ENCODE measurements at regions not wholly inside any gene's neighbourhood (a gene's known extent, or its start where the extent isn't known, plus 50 kb on each side); places are given as distances from the start of the nearest gene placed in this dataset.

GRCh38 chr3:168617658-168618057, 521.9 kb upstream of the GOLIM4 start:
- TF ChIP-seq GTF3A (CRISPR knock-in tag; conservative IDR thresholded peaks at IDR 0.05), result no peak
- no peak for TF ChIP-seq CEBPZ (IDR thresholded peaks at IDR 0.05; ENCODE audit: low read length)
- no peak for TF ChIP-seq SUZ12 (IDR thresholded peaks at IDR 0.05; ENCODE audit: low read depth, low read length)
- no peak for TF ChIP-seq EP300 (IDR thresholded peaks at IDR 0.05; ENCODE audit: low read depth in 2 of 2, low read length in 2 of 2)
- TF ChIP-seq EP300 (CRISPR knock-in tag; IDR thresholded peaks at IDR 0.05; ENCODE audit: borderline replicate concordance), result no peak
- TF ChIP-seq ZMYM3 (CRISPR knock-in tag; IDR thresholded peaks at IDR 0.05), result no peak
- TF ChIP-seq YEATS4 (CRISPR knock-in tag; IDR thresholded peaks at IDR 0.05; ENCODE audit: borderline replicate concordance), result no peak
- TF ChIP-seq CTCF (CRISPR knock-in tag; IDR thresholded peaks at IDR 0.05), result no peak
- no peak for TF ChIP-seq POLR2A (IDR thresholded peaks at IDR 0.05; ENCODE audit: insufficient read depth in 1 of 2, low read depth in 2 of 2, low read length in 2 of 2)
- TF ChIP-seq KDM5A (IDR thresholded peaks at IDR 0.05; ENCODE audit: borderline replicate concordance, low read length), result no peak
- TF ChIP-seq RAD51 (IDR thresholded peaks at IDR 0.05; ENCODE audit: borderline replicate concordance), result no peak
- TF ChIP-seq ZKSCAN1 (IDR thresholded peaks at IDR 0.05; ENCODE audit: low read length), result no peak
- TF ChIP-seq USF2 (IDR thresholded peaks at IDR 0.05; ENCODE audit: low read depth, low read length), result no peak
- TF ChIP-seq USF2 (CRISPR knock-in tag; IDR thresholded peaks at IDR 0.05; ENCODE audit: borderline replicate concordance), result no peak
- no peak for TF ChIP-seq NFE2 (CRISPR knock-in tag; IDR thresholded peaks at IDR 0.05)
- no peak for TF ChIP-seq ZBTB33 (CRISPR knock-in tag; IDR thresholded peaks at IDR 0.05)
